Nephron progenitor cell (in vitro differentiated cells): ENCODE measurements at regions not wholly inside any gene's neighbourhood (a gene's known extent, or its start where the extent isn't known, plus 50 kb on each side); places are given as distances from the start of the nearest gene placed in this dataset.

Experiments
- DNase-seq: peaks from one replicate; pipeline ENCODE4 v3.0.0; 2021
- H3K27ac Mint-ChIP-seq: 2 replicates; pipeline ENCODE4 v1.8.0; 2021; ENCODE audit warnings: mild to moderate bottlenecking, moderate library complexity, mixed read lengths
- H3K27me3 Mint-ChIP-seq: 2 replicates; pipeline ENCODE4 v1.8.0; 2021; ENCODE audit warnings: mild to moderate bottlenecking, low read depth, mixed read lengths; ENCODE audit not compliant: poor library complexity
- H3K36me3 Mint-ChIP-seq: 2 replicates; pipeline ENCODE4 v1.8.0; 2021; ENCODE audit warnings: low read depth, mixed read lengths
- H3K4me1 Mint-ChIP-seq: 2 replicates; pipeline ENCODE4 v1.8.0; 2021; ENCODE audit warnings: mixed read lengths
- H3K4me3 Mint-ChIP-seq: 2 replicates; pipeline ENCODE4 v1.8.0; 2021; ENCODE audit warnings: mild to moderate bottlenecking, moderate library complexity, mixed read lengths
- H3K9me3 Mint-ChIP-seq: 2 replicates; pipeline ENCODE4 v1.8.0; 2021; ENCODE audit warnings: mild to moderate bottlenecking, moderate library complexity, mixed read lengths
- CTCF ChIP-seq: fragments of 200-600 bp; sonication (generic); IDR thresholded peaks from 2 replicates; pipeline ENCODE4 v1.5.0; 2021; ENCODE audit warnings: antibody characterized with exemption

- Mint-ChIP-seq H3K4me1 (peaks cover 18% of the 10 kb centered on the region), H3K4me3 (no peak overlapping the region)
- DNase-seq, result no peak
These were observed 187.3 kb downstream of the TENT4A start for GRCh38 chr5:6900247-6901227.

GRCh38 chr5:6902094-6902493, 188.9 kb downstream of the TENT4A start:
- Mint-ChIP-seq H3K36me3 (no peaks in the 10 kb centered on the region), H3K27ac (no peak overlapping the region), H3K4me3 (no peak overlapping the region), H3K4me1 (peaks cover 31% of the 10 kb centered on the region), H3K9me3 (peaks cover 12% of the 10 kb centered on the region), H3K27me3 (peaks cover 5% of the 10 kb centered on the region)
- TF ChIP-seq CTCF, result no peak
- DNase-seq, result no peak

More at GRCh38 chr5:6900247-6901227, 187.3 kb downstream of the TENT4A start:
- peaks cover 22% of the 10 kb centered on the region for H3K9me3 Mint-ChIP-seq
- no peaks in the 10 kb centered on the region for H3K36me3 Mint-ChIP-seq
- peak overlapping the region; percentile 63 for H3K27ac Mint-ChIP-seq
- H3K27me3 Mint-ChIP-seq, result peaks cover 5% of the 10 kb centered on the region
- TF ChIP-seq CTCF, result no peak

GRCh38 chr5:6902597-6902996, 189.4 kb downstream of the TENT4A start:
- no peaks in the 10 kb centered on the region for H3K36me3 Mint-ChIP-seq
- DNase-seq, result no peak
- H3K27ac Mint-ChIP-seq, result no peak overlapping the region
- peaks cover 7% of the 10 kb centered on the region for H3K9me3 Mint-ChIP-seq
- no peak for TF ChIP-seq CTCF
- H3K27me3 Mint-ChIP-seq, result peaks cover 5% of the 10 kb centered on the region
- peaks cover 36% of the 10 kb centered on the region for H3K4me1 Mint-ChIP-seq
- no peak overlapping the region for H3K4me3 Mint-ChIP-seq

- H3K4me3 Mint-ChIP-seq, result no peak overlapping the region
- peaks cover 5% of the 10 kb centered on the region for H3K27me3 Mint-ChIP-seq
- no peak for TF ChIP-seq CTCF
- peaks cover 45% of the 10 kb centered on the region for H3K4me1 Mint-ChIP-seq
- H3K36me3 Mint-ChIP-seq, result no peaks in the 10 kb centered on the region
- no peaks in the 10 kb centered on the region for H3K9me3 Mint-ChIP-seq
- H3K27ac Mint-ChIP-seq, result no peak overlapping the region
- no peak for DNase-seq
These were observed 190.7 kb downstream of the TENT4A start for GRCh38 chr5:6903934-6904333.

- Mint-ChIP-seq H3K36me3 (no peaks in the 10 kb centered on the region), H3K4me3 (no peak overlapping the region), H3K27me3 (peaks cover 5% of the 10 kb centered on the region), H3K27ac (no peak overlapping the region), H3K4me1 (peaks cover 38% of the 10 kb centered on the region), H3K9me3 (no peaks in the 10 kb centered on the region)
- no peak for TF ChIP-seq CTCF
- DNase-seq, result no peak
These were observed 191.6 kb downstream of the TENT4A start for GRCh38 chr5:6904860-6905259.
